ENCODE measurements at regions not wholly inside any gene's neighbourhood (a gene's known extent, or its start where the extent isn't known, plus 50 kb on each side); places are given as distances from the start of the nearest gene placed in this dataset.

DNA sequence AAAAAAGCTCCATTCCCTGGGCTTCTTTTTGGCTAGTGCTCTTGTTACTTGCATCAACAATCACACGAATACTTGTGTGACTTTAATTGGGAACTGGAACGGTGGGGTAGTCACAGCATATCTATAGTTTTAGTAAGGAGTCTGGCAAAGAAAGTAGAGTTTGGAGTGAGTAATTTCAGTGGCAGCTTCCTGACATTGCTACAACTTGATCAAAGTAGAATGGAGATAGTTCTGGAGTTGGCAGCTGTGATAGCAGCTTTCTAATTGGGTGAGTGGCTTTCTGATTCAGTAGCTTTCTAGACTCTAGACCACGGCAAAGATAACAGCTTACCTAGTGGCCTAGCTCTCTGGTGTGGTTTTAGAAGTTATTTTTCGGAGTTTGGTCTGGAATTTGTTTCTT lies 475.0 kb downstream of the TUSC7 start:
- Histone ChIP-seq H3K18ac (ENCODE audit: low read length) (no peak overlapping the region), H4K91ac (ENCODE audit: low read depth, low read length, poor library complexity) (no peak overlapping the region), H3K4me1 (ENCODE audit: control insufficient read depth in 2 of 2, insufficient read depth in 1 of 2, low read depth in 1 of 2, low read length in 2 of 2) (peaks cover 0 to 1% of the 10 kb centered on the region in 2 donors), H2AFZ (ENCODE audit: low read length) (no peak overlapping the region), H3K4me3 (ENCODE audit: low read length in 2 of 2) (no peak overlapping the region), H2BK5ac (ENCODE audit: low read length) (no peak overlapping the region), H3K14ac (ENCODE audit: low read length) (no peak overlapping the region), H3K9me3 (replicated peaks in 1 of 2; ENCODE audit: control insufficient read depth in 2 of 2, insufficient read depth in 1 of 2, low read depth in 1 of 2, low read length in 2 of 2) (peaks cover 2 to 3% of the 10 kb centered on the region in 2 donors), H4K8ac (ENCODE audit: low read depth, low read length) (no peak overlapping the region), H2BK120ac (ENCODE audit: low read depth, low read length) (no peak overlapping the region), H3K23ac (ENCODE audit: low read depth, low read length, poor library complexity) (no peak overlapping the region), H3K27me3 (ENCODE audit: control insufficient read depth in 3 of 3, insufficient read depth in 3 of 3, low read depth in 1 of 3, low read length in 3 of 3) (no peaks in the 10 kb centered on the region), H2BK15ac (ENCODE audit: low read length) (no peak overlapping the region), H3K27ac (replicated peaks; ENCODE audit: low read length) (no peak overlapping the region), H2AK5ac (ENCODE audit: low read depth, low read length) (no peak overlapping the region), H3K4ac (ENCODE audit: low read length) (no peak overlapping the region), H3K4me2 (ENCODE audit: insufficient read depth, low read length, poor library complexity, severe bottlenecking) (no peak overlapping the region), H3K9ac (ENCODE audit: low read depth, low read length, poor library complexity) (no peak overlapping the region), H3K79me1 (ENCODE audit: low read depth, low read length) (no peaks in the 10 kb centered on the region), H3K36me3 (replicated peaks in 1 of 2; ENCODE audit: control insufficient read depth in 2 of 2, insufficient read depth in 2 of 2, low read length in 2 of 2) (no peaks in the 10 kb centered on the region), H2BK12ac (ENCODE audit: low read length) (no peak overlapping the region)
- no peak for DNase-seq (ENCODE audit: low spot score)
- no CpG with 5 or more reads among the region's 4 CpGs for WGBS, 2 donors (ENCODE audit: extremely low coverage in 2 of 2, insufficient read length in 2 of 2, insufficient replicate concordance in 1 of 2)

DNA sequence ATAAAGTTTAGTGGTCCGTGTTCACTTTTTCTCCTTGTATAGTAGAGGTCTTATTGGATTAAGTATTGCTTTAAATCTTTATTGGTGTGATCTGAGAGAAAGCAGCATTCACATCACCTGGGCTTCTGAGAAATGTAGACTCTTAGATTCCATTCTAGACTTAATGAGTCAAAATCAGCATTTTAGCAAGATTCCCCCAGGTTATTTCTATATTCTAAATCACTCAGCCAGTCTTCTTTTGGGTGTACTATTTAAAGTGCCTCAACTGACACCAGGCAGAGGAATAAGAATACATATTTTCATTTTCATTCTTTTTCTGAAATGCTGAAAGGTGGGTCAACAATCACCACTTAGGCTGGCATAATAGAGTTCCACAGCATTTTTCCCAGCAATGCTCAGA lies 481.7 kb downstream of the TUSC7 start:
- H2BK5ac ChIP-seq (ENCODE audit: low read length) = no peak overlapping the region

DNA sequence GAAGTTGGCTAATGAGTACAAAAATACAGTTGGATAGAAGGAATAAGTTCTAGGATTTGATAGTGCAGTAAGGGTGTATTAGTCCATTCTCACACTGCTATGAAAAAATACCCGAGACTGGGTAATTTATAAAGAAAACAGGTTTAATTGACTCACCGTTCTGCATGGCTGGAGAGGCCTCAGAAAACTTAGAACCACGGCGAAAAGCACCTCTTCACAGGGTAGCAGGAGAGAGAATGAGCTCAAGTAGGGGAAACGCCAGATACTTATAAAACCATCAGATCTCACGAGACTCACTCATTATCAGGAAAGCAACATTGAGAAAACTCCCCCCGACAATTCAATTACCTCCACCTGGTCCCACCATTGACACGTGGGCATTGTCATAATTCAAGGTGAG lies 483.3 kb downstream of the TUSC7 start:
- no peak overlapping the region for H2BK5ac ChIP-seq (ENCODE audit: low read length)
- no peak overlapping the region for H3K4me3 ChIP-seq (ENCODE audit: low read length in 2 of 2)
- H3K4me1 ChIP-seq (ENCODE audit: control insufficient read depth in 2 of 2, insufficient read depth in 1 of 2, low read depth in 1 of 2, low read length in 2 of 2) = no peaks in the 10 kb centered on the region
- H3K36me3 ChIP-seq (replicated peaks in 1 of 2; ENCODE audit: control insufficient read depth in 2 of 2, insufficient read depth in 2 of 2, low read length in 2 of 2) = no peaks in the 10 kb centered on the region
- H2AK5ac ChIP-seq (ENCODE audit: low read depth, low read length) = no peak overlapping the region
- no peak overlapping the region for H3K23ac ChIP-seq (ENCODE audit: low read depth, low read length, poor library complexity)
- no CpG with 5 or more reads among the region's 8 CpGs for WGBS, 2 donors (ENCODE audit: extremely low coverage in 2 of 2, insufficient read length in 2 of 2, insufficient replicate concordance in 1 of 2)
- H3K4me2 ChIP-seq (ENCODE audit: insufficient read depth, low read length, poor library complexity, severe bottlenecking) = no peak overlapping the region
- H3K9ac ChIP-seq (ENCODE audit: low read depth, low read length, poor library complexity) = no peak overlapping the region
- H3K18ac ChIP-seq (ENCODE audit: low read length) = no peak overlapping the region
- peak overlapping the region; percentile 20 for H2AFZ ChIP-seq (ENCODE audit: low read length)
- H3K14ac ChIP-seq (ENCODE audit: low read length) = no peak overlapping the region
- no peak for DNase-seq (ENCODE audit: low spot score)
- no peak overlapping the region for H2BK12ac ChIP-seq (ENCODE audit: low read length)
- H3K27ac ChIP-seq (replicated peaks; ENCODE audit: low read length) = no peak overlapping the region
- no peaks in the 10 kb centered on the region for H3K79me1 ChIP-seq (ENCODE audit: low read depth, low read length)
- H2BK15ac ChIP-seq (ENCODE audit: low read length) = no peak overlapping the region
- no peak overlapping the region for H3K4ac ChIP-seq (ENCODE audit: low read length)
- peaks cover 0 to 2% of the 10 kb centered on the region in 2 donors for H3K9me3 ChIP-seq (replicated peaks in 1 of 2; ENCODE audit: control insufficient read depth in 2 of 2, insufficient read depth in 1 of 2, low read depth in 1 of 2, low read length in 2 of 2)
- H2BK120ac ChIP-seq (ENCODE audit: low read depth, low read length) = no peak overlapping the region
- no peaks in the 10 kb centered on the region for H3K27me3 ChIP-seq (ENCODE audit: control insufficient read depth in 3 of 3, insufficient read depth in 3 of 3, low read depth in 1 of 3, low read length in 3 of 3)
- H4K8ac ChIP-seq (ENCODE audit: low read depth, low read length) = no peak overlapping the region
- H4K91ac ChIP-seq (ENCODE audit: low read depth, low read length, poor library complexity) = no peak overlapping the region

More for the DNA sequence above, 481.7 kb downstream of the TUSC7 start:
- no peak overlapping the region for H2AK5ac ChIP-seq (ENCODE audit: low read depth, low read length)
- no peak overlapping the region for H2BK12ac ChIP-seq (ENCODE audit: low read length)
- no peaks in the 10 kb centered on the region for H3K36me3 ChIP-seq (replicated peaks in 1 of 2; ENCODE audit: control insufficient read depth in 2 of 2, insufficient read depth in 2 of 2, low read length in 2 of 2)
- H3K27ac ChIP-seq (replicated peaks; ENCODE audit: low read length) = no peak overlapping the region
- H4K91ac ChIP-seq (ENCODE audit: low read depth, low read length, poor library complexity) = no peak overlapping the region
- no peak overlapping the region for H3K14ac ChIP-seq (ENCODE audit: low read length)
- H3K27me3 ChIP-seq (ENCODE audit: control insufficient read depth in 3 of 3, insufficient read depth in 3 of 3, low read depth in 1 of 3, low read length in 3 of 3) = no peaks in the 10 kb centered on the region
- no peak overlapping the region for H3K18ac ChIP-seq (ENCODE audit: low read length)
- H2AFZ ChIP-seq (ENCODE audit: low read length) = no peak overlapping the region
- no peak for DNase-seq (ENCODE audit: low spot score)
- no peak overlapping the region for H2BK15ac ChIP-seq (ENCODE audit: low read length)
- no peak overlapping the region for H3K4me2 ChIP-seq (ENCODE audit: insufficient read depth, low read length, poor library complexity, severe bottlenecking)
- H3K4me1 ChIP-seq (ENCODE audit: control insufficient read depth in 2 of 2, insufficient read depth in 1 of 2, low read depth in 1 of 2, low read length in 2 of 2) = no peaks in the 10 kb centered on the region
- H4K8ac ChIP-seq (ENCODE audit: low read depth, low read length) = no peak overlapping the region
- peaks cover 2 to 3% of the 10 kb centered on the region in 2 donors for H3K9me3 ChIP-seq (replicated peaks in 1 of 2; ENCODE audit: control insufficient read depth in 2 of 2, insufficient read depth in 1 of 2, low read depth in 1 of 2, low read length in 2 of 2)
- no peak overlapping the region for H3K4me3 ChIP-seq (ENCODE audit: low read length in 2 of 2)
- no peaks in the 10 kb centered on the region for H3K79me1 ChIP-seq (ENCODE audit: low read depth, low read length)
- H2BK120ac ChIP-seq (ENCODE audit: low read depth, low read length) = no peak overlapping the region
- WGBS, 2 donors (ENCODE audit: extremely low coverage in 2 of 2, insufficient read length in 2 of 2, insufficient replicate concordance in 1 of 2) = no CpG with 5 or more reads among the region's 1 CpG
- H3K23ac ChIP-seq (ENCODE audit: low read depth, low read length, poor library complexity) = no peak overlapping the region
- H3K9ac ChIP-seq (ENCODE audit: low read depth, low read length, poor library complexity) = no peak overlapping the region
- H3K4ac ChIP-seq (ENCODE audit: low read length) = no peak overlapping the region

DNA sequence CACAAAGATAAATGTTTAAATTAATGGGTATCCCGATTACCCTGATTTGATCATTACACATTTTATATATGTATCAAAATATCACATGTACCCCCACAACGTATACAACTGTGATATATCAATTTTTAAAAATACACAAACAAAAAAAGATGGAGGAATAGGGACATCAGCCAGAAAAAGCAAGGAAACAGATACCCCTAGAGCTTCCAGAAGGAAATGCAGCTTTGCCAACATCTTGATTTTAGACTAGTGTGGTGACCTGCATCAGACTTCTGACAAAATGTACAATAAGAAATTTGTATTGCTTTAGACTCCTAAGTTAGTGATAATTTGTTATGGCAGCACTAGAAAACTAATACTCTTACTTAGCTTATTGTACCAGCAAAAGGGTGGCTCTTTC lies 483.8 kb downstream of the TUSC7 start:
- H3K4me3 ChIP-seq (ENCODE audit: low read length in 2 of 2) = no peak overlapping the region
- no CpG with 5 or more reads among the region's 2 CpGs for WGBS, 2 donors (ENCODE audit: extremely low coverage in 2 of 2, insufficient read length in 2 of 2, insufficient replicate concordance in 1 of 2)
- H3K23ac ChIP-seq (ENCODE audit: low read depth, low read length, poor library complexity) = no peak overlapping the region

More for the DNA sequence above, 483.8 kb downstream of the TUSC7 start:
- Histone ChIP-seq H2BK120ac (ENCODE audit: low read depth, low read length) (no peak overlapping the region), H3K79me1 (ENCODE audit: low read depth, low read length) (no peaks in the 10 kb centered on the region), H2BK5ac (ENCODE audit: low read length) (no peak overlapping the region), H2BK15ac (ENCODE audit: low read length) (no peak overlapping the region), H3K9me3 (replicated peaks in 1 of 2; ENCODE audit: control insufficient read depth in 2 of 2, insufficient read depth in 1 of 2, low read depth in 1 of 2, low read length in 2 of 2) (no peaks in the 10 kb centered on the region), H3K36me3 (replicated peaks in 1 of 2; ENCODE audit: control insufficient read depth in 2 of 2, insufficient read depth in 2 of 2, low read length in 2 of 2) (no peaks in the 10 kb centered on the region), H4K91ac (ENCODE audit: low read depth, low read length, poor library complexity) (no peak overlapping the region), H3K4ac (ENCODE audit: low read length) (no peak overlapping the region), H3K9ac (ENCODE audit: low read depth, low read length, poor library complexity) (no peak overlapping the region), H3K18ac (ENCODE audit: low read length) (no peak overlapping the region), H2AFZ (ENCODE audit: low read length) (no peak overlapping the region), H3K4me1 (ENCODE audit: control insufficient read depth in 2 of 2, insufficient read depth in 1 of 2, low read depth in 1 of 2, low read length in 2 of 2) (no peaks in the 10 kb centered on the region), H4K8ac (ENCODE audit: low read depth, low read length) (no peak overlapping the region), H3K27me3 (ENCODE audit: control insufficient read depth in 3 of 3, insufficient read depth in 3 of 3, low read depth in 1 of 3, low read length in 3 of 3) (no peaks in the 10 kb centered on the region), H2AK5ac (ENCODE audit: low read depth, low read length) (no peak overlapping the region), H3K4me2 (ENCODE audit: insufficient read depth, low read length, poor library complexity, severe bottlenecking) (no peak overlapping the region), H3K27ac (replicated peaks; ENCODE audit: low read length) (no peak overlapping the region), H3K14ac (ENCODE audit: low read length) (no peak overlapping the region), H2BK12ac (ENCODE audit: low read length) (no peak overlapping the region)
- DNase-seq (ENCODE audit: low spot score) = no peak

Data from neuronal stem cell (in vitro differentiated cells).